ENCODE measurements at regions not wholly inside any gene's neighbourhood (a gene's known extent, or its start where the extent isn't known, plus 50 kb on each side); places are given as distances from the start of the nearest gene placed in this dataset.

- DNase-seq (ENCODE audit: low read depth) = no peak
Observed at GRCh38 chr2:13884291-13884976, 748.1 kb upstream of the LRATD1 start.

GRCh38 chr2:13901526-13901925 lies 731.0 kb upstream of the LRATD1 start:
- no peak for DNase-seq (ENCODE audit: low read depth)

- no peak for DNase-seq (ENCODE audit: low read depth)
Observed at GRCh38 chr2:13905831-13906230, 726.7 kb upstream of the LRATD1 start.

DNA sequence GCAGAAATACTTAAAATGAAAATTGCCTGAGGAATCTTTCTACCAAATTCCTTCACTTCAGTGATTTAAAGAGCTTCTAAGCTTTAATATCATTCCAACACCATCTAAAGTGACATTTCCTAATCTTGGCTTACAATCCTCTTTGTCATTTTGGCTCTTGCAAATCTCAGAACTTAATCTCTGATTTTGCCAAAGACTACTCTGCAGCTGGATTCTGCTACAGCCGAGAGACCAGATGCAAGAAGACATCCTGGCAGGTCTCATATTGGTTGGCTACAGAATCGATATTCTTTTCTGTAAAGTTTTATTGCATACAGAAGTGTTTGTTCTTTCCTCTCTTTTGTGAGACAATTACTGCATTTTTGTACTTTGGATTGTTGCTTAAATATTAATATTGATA lies 716.5 kb upstream of the LRATD1 start:
- no peak for DNase-seq (ENCODE audit: low read depth)

- no peak for DNase-seq (ENCODE audit: low read depth)
Observed at GRCh38 chr2:13917958-13918357, 714.6 kb upstream of the LRATD1 start.

- DNase-seq (ENCODE audit: low read depth) = no peak
Observed at GRCh38 chr2:13919981-13920382, 712.5 kb upstream of the LRATD1 start.

DNA sequence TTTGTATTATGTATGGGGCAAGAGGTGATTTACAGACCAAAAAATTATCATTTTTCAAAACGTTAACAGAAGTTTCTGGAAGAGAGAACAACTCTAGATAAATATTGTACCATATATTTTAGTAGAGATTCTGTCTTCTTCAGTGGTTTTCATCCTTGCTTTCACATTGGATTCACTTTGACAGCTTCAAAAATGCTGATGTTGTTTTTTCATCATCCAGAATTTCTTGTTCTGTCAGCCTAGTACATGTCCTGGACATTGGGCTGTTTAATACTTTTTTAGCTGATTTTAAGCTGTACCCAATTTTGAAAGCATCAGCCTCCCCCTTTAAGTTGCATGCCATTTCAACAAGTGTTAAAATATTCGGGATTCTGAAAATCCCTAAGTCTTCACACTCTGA lies 711.3 kb upstream of the LRATD1 start:
- DNase-seq (ENCODE audit: low read depth) = no peak

DNA sequence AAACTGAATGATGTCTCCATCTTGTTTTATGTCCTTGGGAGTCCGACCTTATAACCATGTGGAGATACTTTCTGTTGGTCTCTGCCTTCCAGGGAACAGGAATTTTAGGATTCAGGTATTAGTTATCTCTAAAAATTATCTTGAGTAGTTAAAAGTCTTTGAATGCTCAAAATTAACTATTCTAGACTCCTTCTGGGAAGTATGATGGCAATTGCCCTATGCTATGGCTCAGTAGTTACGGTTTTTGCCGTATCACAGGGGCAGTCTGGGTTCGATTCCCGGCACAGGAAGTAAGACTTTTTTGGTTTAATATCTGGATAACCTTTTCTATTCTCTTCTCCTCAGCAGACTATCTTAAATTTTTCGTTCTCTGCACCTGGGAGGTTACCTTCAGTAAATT lies 708.7 kb upstream of the LRATD1 start:
- no peak for DNase-seq (ENCODE audit: low read depth)

- DNase-seq (ENCODE audit: low read depth) = no peak
Observed at GRCh38 chr2:13942111-13942510, 690.4 kb upstream of the LRATD1 start.

- DNase-seq (ENCODE audit: low read depth) = no peak
Observed at GRCh38 chr2:13950761-13951160, 681.8 kb upstream of the LRATD1 start.

GRCh38 chr2:13968811-13969210 lies 663.7 kb upstream of the LRATD1 start:
- no peak for DNase-seq (ENCODE audit: low read depth)

GRCh38 chr2:13986119-13986720 lies 646.3 kb upstream of the LRATD1 start:
- DNase-seq (ENCODE audit: low read depth) = no peak

DNA sequence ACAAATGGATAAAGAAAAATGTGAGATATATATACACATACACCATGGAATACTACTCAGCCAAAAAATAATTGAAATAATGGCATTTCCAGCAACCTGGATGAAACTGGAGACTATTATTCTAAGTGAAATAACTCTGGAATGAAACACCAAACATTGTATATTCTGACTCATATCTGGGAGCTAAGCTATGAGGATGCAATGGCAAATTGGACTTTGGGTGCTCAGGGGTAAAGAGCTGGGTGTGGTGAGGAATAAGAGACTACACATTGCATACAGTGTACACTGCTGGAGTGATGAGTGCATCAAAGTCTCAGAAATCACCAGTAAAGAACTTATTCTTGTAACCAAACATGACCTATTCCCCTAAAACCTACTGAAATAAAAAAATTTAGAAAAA lies 636.0 kb upstream of the LRATD1 start:
- no peak for DNase-seq (ENCODE audit: low read depth)

DNA sequence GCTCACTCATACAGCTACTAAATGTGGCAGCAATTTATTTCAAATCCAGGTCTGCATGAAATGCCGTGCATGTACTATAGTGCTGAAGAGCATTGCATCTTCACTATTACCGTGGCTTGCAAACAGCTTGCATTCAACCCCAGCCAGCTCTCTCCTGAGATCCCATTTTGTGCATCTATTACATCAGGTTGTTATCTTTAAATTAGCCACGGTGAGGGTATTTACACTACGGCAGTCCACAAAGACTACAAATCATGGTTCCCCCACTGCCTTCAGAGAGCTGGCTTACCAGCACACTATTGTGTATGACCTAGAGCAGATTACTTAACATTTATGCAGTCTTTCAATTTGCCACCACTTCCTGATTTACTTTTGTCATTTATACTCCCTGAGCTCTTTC lies 621.3 kb upstream of the LRATD1 start:
- no peak for DNase-seq (ENCODE audit: low read depth)

DNA sequence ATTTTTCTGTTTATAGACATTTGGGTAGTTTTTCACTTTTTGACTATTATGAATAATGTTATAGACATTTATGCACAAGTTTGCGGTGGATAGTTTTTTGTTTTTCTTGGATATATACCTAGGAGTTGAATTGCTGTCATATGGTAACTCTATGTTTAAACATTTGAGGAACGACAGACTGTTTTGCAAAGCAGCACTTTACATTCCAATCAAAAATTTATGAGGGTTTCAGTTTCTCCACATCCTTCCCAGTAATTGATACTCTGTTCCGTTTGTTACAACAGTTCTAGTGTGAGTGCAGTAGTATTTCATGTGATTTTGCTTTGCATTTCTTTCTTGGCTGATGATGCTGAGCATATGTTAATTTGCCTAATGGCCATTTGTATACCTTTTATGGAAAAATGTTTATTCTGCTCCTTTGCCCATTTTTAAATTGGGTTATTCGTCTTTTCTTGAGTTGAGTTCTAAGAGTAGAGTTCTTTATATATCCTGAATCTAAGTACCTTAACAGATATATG lies 617.3 kb upstream of the LRATD1 start:
- DNase-seq (ENCODE audit: low read depth) = no peak

GRCh38 chr2:14016289-14016955 lies 616.1 kb upstream of the LRATD1 start:
- no peak for DNase-seq (ENCODE audit: low read depth)

DNA sequence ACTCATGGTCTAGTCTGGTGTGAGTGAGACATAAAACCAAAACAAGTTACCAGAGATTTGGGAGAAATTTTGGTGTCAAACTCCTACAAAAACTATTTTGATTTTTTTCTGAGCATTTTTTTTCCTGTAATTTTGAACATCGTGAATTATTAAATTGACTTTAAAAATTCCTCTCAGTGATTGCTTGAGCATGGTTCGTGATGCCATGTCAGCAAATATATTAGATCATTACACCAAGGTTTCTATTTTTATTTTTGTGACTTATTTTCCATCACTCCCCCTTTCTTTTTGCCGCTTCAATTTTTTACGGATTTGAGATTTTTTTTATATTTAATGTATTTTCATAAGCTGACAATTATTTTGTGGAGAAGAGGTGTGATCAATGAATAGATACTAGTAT lies 613.9 kb upstream of the LRATD1 start:
- DNase-seq (ENCODE audit: low read depth) = no peak

DNA sequence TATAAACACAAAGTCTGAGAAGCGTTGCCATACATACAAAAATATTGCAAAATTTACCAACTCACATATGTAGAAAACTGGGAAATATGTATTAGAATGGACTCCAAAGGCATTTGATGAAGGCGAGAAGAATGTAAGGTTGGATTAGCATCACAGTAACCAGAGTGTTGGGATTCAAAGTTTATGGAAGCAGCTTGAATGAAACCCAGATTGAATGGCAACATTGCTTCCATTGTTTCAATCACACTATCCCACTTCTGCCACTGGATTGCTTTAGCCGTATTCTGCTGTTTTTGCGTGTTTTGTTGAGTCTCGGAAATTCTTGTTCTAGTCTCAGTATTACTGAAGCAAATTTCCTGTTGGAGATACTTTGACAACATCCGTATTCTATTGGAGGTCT lies 609.0 kb upstream of the LRATD1 start:
- no peak for DNase-seq (ENCODE audit: low read depth)

- DNase-seq (ENCODE audit: low read depth) = no peak
Observed at GRCh38 chr2:14039134-14039533, 593.4 kb upstream of the LRATD1 start.

- DNase-seq (ENCODE audit: low read depth) = no peak
Observed at GRCh38 chr2:14047491-14047890, 585.0 kb upstream of the LRATD1 start.

- no peak for DNase-seq (ENCODE audit: low read depth)
Observed at GRCh38 chr2:14051401-14051800, 581.1 kb upstream of the LRATD1 start.

GRCh38 chr2:14053105-14053504 lies 579.4 kb upstream of the LRATD1 start:
- DNase-seq (ENCODE audit: low read depth) = no peak

DNA sequence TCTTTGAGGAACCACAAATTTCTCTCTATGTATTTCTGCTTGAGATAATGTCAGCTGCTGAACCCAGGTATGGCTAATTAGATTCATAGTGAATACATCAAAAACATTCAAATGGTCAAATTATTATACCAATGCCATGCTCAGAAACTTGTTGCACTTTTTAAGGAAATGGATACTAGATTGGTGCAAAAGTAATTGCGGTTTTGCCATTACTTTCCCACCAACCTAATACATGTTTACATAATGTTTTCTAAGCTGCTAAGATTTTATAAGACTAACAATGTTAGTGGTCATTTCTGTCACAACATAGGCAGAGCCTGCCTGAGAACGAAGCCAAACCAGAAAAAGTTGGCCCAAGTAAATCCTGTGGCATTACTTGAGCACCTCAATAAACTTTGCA lies 568.2 kb upstream of the LRATD1 start:
- DNase-seq (ENCODE audit: low read depth) = no peak
